ENCODE measurements at regions not wholly inside any gene's neighbourhood (a gene's known extent, or its start where the extent isn't known, plus 50 kb on each side); places are given as distances from the start of the nearest gene placed in this dataset.

- no peak overlapping the region for H3K4me3 ChIP-seq (ENCODE audit: low read depth, poor library complexity, severe bottlenecking)
- intact Hi-C loops (cut with DNase I; ENCODE audit: low total_unique reads) = no loop called here
- no peak for TF ChIP-seq POLR2A (IDR thresholded peaks at IDR 0.05)
- TF ChIP-seq, protein P1, sequence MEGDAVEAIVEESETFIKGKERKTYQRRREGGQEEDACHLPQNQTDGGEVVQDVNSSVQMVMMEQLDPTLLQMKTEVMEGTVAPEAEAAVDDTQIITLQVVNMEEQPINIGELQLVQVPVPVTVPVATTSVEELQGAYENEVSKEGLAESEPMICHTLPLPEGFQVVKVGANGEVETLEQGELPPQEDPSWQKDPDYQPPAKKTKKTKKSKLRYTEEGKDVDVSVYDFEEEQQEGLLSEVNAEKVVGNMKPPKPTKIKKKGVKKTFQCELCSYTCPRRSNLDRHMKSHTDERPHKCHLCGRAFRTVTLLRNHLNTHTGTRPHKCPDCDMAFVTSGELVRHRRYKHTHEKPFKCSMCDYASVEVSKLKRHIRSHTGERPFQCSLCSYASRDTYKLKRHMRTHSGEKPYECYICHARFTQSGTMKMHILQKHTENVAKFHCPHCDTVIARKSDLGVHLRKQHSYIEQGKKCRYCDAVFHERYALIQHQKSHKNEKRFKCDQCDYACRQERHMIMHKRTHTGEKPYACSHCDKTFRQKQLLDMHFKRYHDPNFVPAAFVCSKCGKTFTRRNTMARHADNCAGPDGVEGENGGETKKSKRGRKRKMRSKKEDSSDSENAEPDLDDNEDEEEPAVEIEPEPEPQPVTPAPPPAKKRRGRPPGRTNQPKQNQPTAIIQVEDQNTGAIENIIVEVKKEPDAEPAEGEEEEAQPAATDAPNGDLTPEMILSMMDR (IDR thresholded peaks at IDR 0.05) = no peak
- no peak for DNase-seq (ENCODE audit: low spot score in 2 of 2)
- WGBS, 2 donors = 71 to 74% methylated on average over 3 of the region's 3 CpGs
Measured at GRCh38 chr12:93980711-93981110, 167.7 kb upstream of the PLXNC1 start.

DNA sequence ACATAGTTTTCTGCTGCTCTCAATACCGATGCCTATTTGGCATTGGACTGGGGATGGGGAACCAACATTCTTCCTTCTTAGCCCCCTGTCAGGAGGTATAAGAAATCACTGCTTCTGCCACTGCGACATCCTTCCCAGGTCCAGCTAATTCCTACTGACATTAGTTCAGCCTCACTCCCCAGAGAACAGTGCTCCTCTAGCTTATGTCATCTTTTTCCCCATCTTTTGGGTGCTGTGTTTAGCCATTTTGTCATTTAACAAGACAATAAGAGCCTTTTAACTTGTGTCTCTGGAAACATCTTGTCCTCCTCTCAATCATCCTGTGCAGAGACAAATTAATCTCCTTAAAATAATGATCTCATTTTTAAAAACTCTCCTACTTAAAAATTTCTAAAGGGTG, 167.0 kb upstream of the PLXNC1 start:
- no peak for DNase-seq (ENCODE audit: low spot score in 2 of 2)
- WGBS, 2 donors = 93 to 97% methylated on average over 2 of the region's 2 CpGs
- H3K4me3 ChIP-seq (ENCODE audit: low read depth, poor library complexity, severe bottlenecking) = no peak overlapping the region
- TF ChIP-seq POLR2A (IDR thresholded peaks at IDR 0.05) = no peak
- TF ChIP-seq, protein P1 (IDR thresholded peaks at IDR 0.05) = no peak
- intact Hi-C loops (cut with DNase I; ENCODE audit: low total_unique reads) = no loop called here

- H3K4me3 ChIP-seq (ENCODE audit: low read depth, poor library complexity, severe bottlenecking) = no peak overlapping the region
- no peak for DNase-seq (ENCODE audit: low spot score in 2 of 2)
- TF ChIP-seq POLR2A (IDR thresholded peaks at IDR 0.05) = no peak
- TF ChIP-seq, protein P1 (IDR thresholded peaks at IDR 0.05) = no peak
- intact Hi-C loops (cut with DNase I; ENCODE audit: low total_unique reads) = no loop called here
- 43 to 48% methylated on average over 9 of the region's 9 CpGs for WGBS, 2 donors
Measured at GRCh38 chr12:93982771-93983315, 165.5 kb upstream of the PLXNC1 start.

GRCh38 chr12:93984005-93984404, 164.4 kb upstream of the PLXNC1 start:
- TF ChIP-seq POLR2A (IDR thresholded peaks at IDR 0.05) = no peak
- TF ChIP-seq, protein P1 (IDR thresholded peaks at IDR 0.05) = no peak
- intact Hi-C loops (cut with DNase I; ENCODE audit: low total_unique reads) = no loop called here
- DNase-seq (ENCODE audit: low spot score in 2 of 2) = no peak
- WGBS, 2 donors = 91 to 94% methylated on average over 2 of the region's 2 CpGs
- H3K4me3 ChIP-seq (ENCODE audit: low read depth, poor library complexity, severe bottlenecking) = no peak overlapping the region

- no peak overlapping the region for H3K4me3 ChIP-seq (ENCODE audit: low read depth, poor library complexity, severe bottlenecking)
- TF ChIP-seq POLR2A (IDR thresholded peaks at IDR 0.05) = no peak
- TF ChIP-seq, protein P1 (IDR thresholded peaks at IDR 0.05) = no peak
- 97 to 100% methylated on average over 1 of the region's 1 CpG for WGBS, 2 donors
- no peak for DNase-seq (ENCODE audit: low spot score in 2 of 2)
- intact Hi-C loops (cut with DNase I; ENCODE audit: low total_unique reads) = no loop called here
Measured at GRCh38 chr12:93989949-93990348, 158.4 kb upstream of the PLXNC1 start.

All from lower leg skin (tissue), 4 donors.